Endothelial cell of umbilical vein (primary cell): ENCODE measurements at regions not wholly inside any gene's neighbourhood (a gene's known extent, or its start where the extent isn't known, plus 50 kb on each side); places are given as distances from the start of the nearest gene placed in this dataset.

Source experiments
- BruUV-seq: library from RNA; stranded (reverse); fragments of 400-500 nt; replicated peaks from 2 replicates; lab custom pipeline; 2021; lab: Mats Ljungman, UMichigan
- CTCF ChIA-PET: fragments of 300-600, 350-600 bp; sonication (Branson Sonifier 250); formaldehyde crosslinking; loops from one replicate; lab custom pipeline; 2021; ENCODE audit warnings: antibody characterized with exemption, inconsistent platforms; lab: Charles Lee
- POLR2A ChIA-PET: fragments of 300-600, 350-600 bp; sonication (Branson Sonifier 250); formaldehyde crosslinking; loops from one replicate; lab custom pipeline; 2021; ENCODE audit warnings: antibody characterized with exemption, inconsistent platforms; lab: Charles Lee
- DNase-seq: peaks from one replicate; pipeline ENCODE4 v3.0.0-alpha.2; 2011; ENCODE audit warnings: low read depth, low spot score
- FAIRE-seq: peaks from 2 replicates; lab custom pipeline; 2011; peaks lifted over from hg19 to GRCh38; lab: Jason Lieb, UNC
- H2AFZ ChIP-seq: 2 replicates; pipeline ENCODE4 v1.6.0; 2012; ENCODE audit warnings: low read depth, low read length, control low read depth, inconsistent platforms
- H3K27ac ChIP-seq: 2 replicates; pipeline ENCODE4 v1.5.1; 2011; ENCODE audit warnings: low read depth, mild to moderate bottlenecking, control low read depth, low read length, moderate library complexity; ENCODE audit not compliant: insufficient read depth
- H3K27me3 ChIP-seq, 2 experiments: 2 replicates each; pipeline versions ENCODE4 v1.6.0 to v1.6.1; 2011; ENCODE audit warnings: low read length in 2 of 2, mixed read lengths in 1 of 2; ENCODE audit not compliant: control insufficient read depth in 2 of 2, insufficient read depth in 2 of 2
- H3K36me3 ChIP-seq, 2 experiments: 2 replicates in 1 of 2; 3 replicates in 1 of 2; pipeline ENCODE4 v1.5.1; 2011; ENCODE audit warnings: low read length in 2 of 2, mild to moderate bottlenecking in 1 of 2, moderate library complexity in 1 of 2; ENCODE audit not compliant: control insufficient read depth in 2 of 2, insufficient read depth in 2 of 2; ENCODE audit errors: extremely low read depth in 1 of 2
- H3K4me1 ChIP-seq: 3 replicates; pipeline ENCODE4 v1.5.1; 2011; ENCODE audit warnings: mild to moderate bottlenecking, low read length; ENCODE audit not compliant: control insufficient read depth, insufficient read depth; ENCODE audit errors: extremely low read depth
- H3K4me2 ChIP-seq: 2 replicates; pipeline ENCODE4 v1.6.1; 2011; ENCODE audit warnings: low read length, control low read depth, mixed read lengths; ENCODE audit not compliant: insufficient read depth
- H3K4me3 ChIP-seq, 3 experiments: fragments of 200-600 bp in 1 of 3; sonication (generic), shearing (Covaris generic) in 1 of 3; replicated peaks in 1 of 3; 2 replicates each; pipeline ENCODE4 v1.5.1; 2011 to 2016; ENCODE audit warnings: control low read depth in 3 of 3, low read length in 3 of 3, mild to moderate bottlenecking in 2 of 3, inconsistent platforms in 1 of 3, low read depth in 1 of 3, moderate library complexity in 1 of 3; ENCODE audit not compliant: insufficient read depth in 1 of 3
- H3K79me2 ChIP-seq: 2 replicates; pipeline ENCODE4 v1.6.0; 2012; ENCODE audit warnings: low read length, inconsistent platforms; ENCODE audit not compliant: control insufficient read depth, insufficient read depth
- H3K9ac ChIP-seq: replicated peaks from 2 replicates; pipeline ENCODE3; 2011; ENCODE audit warnings: low read length, control low read depth; ENCODE audit not compliant: insufficient read depth; ENCODE audit errors: extremely low read depth
- H3K9me1 ChIP-seq: replicated peaks from 3 replicates; pipeline ENCODE4 v1.6.0; 2011; ENCODE audit warnings: mild to moderate bottlenecking, low read length; ENCODE audit not compliant: control insufficient read depth, insufficient read depth; ENCODE audit errors: extremely low read depth
- H3K9me3 ChIP-seq: replicated peaks from 2 replicates; pipeline ENCODE4 v1.5.1; 2012; ENCODE audit warnings: low read length, inconsistent platforms; ENCODE audit not compliant: control insufficient read depth, insufficient read depth
- H4K20me1 ChIP-seq: replicated peaks from 2 replicates; pipeline ENCODE3; 2011; ENCODE audit warnings: mild to moderate bottlenecking, low read length; ENCODE audit not compliant: control insufficient read depth, insufficient read depth; ENCODE audit errors: extremely low read depth
- EZH2 ChIP-seq: IDR thresholded peaks from 2 replicates; pipeline ENCODE4 v1.6.1; 2012; ENCODE audit warnings: borderline replicate concordance, low read depth, mild to moderate bottlenecking, moderate library complexity, low read length, inconsistent platforms; ENCODE audit not compliant: severe bottlenecking
- FOS ChIP-seq: IDR thresholded peaks from 2 replicates; pipeline ENCODE4 v1.6.1; 2011; ENCODE audit warnings: mild to moderate bottlenecking, low read length, moderate library complexity, borderline replicate concordance; ENCODE audit not compliant: insufficient read depth
- GATA2 ChIP-seq: IDR thresholded peaks from 2 replicates; pipeline ENCODE4 v1.7.0; 2011; ENCODE audit warnings: low read depth, mild to moderate bottlenecking, moderate library complexity, mixed read lengths, low read length; ENCODE audit not compliant: insufficient read length, insufficient read depth
- JUN ChIP-seq: IDR thresholded peaks from 2 replicates; pipeline ENCODE4 v1.6.1; 2011; ENCODE audit warnings: borderline replicate concordance, low read depth; ENCODE audit not compliant: insufficient read length, insufficient read depth
- MYC ChIP-seq: IDR thresholded peaks from one replicate; pipeline ENCODE4 v1.6.1; 2011; ENCODE audit warnings: mild to moderate bottlenecking, low read depth, low read length
- POLR2A ChIP-seq: IDR thresholded peaks from 2 replicates; pipeline ENCODE4 v1.6.1; 2012; ENCODE audit warnings: low read depth, mild to moderate bottlenecking, control low read depth, low read length
- POLR2AphosphoS5 ChIP-seq: IDR thresholded peaks from 2 replicates; pipeline ENCODE4 v1.6.1; 2012; ENCODE audit warnings: low read depth, mild to moderate bottlenecking, control low read depth, low read length, moderate library complexity; ENCODE audit not compliant: insufficient read depth
- dilution Hi-C: fragments of 300-500 bp; cut with MboI; formaldehyde crosslinking; loops from one replicate; pipeline ENCODE4 v1.15.0; 2019; ENCODE audit warnings: low sequenced_read_pairs; ENCODE audit not compliant: extremely low pct_ligation_motif_present
- intact Hi-C: fragments of 100-400 bp; cut with micrococcal nuclease; formaldehyde crosslinking; loops from one replicate; pipeline ENCODE4 v1.10.0; 2022
- TF ChIP-seq, protein P1 (sequence below): IDR thresholded peaks from 2 replicates; pipeline ENCODE4 v1.6.1; 2011; ENCODE audit not compliant: insufficient read depth, insufficient read length
- TF ChIP-seq, protein P2 (sequence below), 2 donors: IDR thresholded peaks; 1 replicate in 1 of 2; 2 replicates in 1 of 2; pipeline ENCODE4 v1.5.1; 2011; ENCODE audit warnings: low read length in 2 of 2, mild to moderate bottlenecking in 2 of 2, moderate library complexity in 2 of 2, control low read depth in 1 of 2, inconsistent platforms in 1 of 2, low read depth in 1 of 2; ENCODE audit not compliant: insufficient read depth in 1 of 2; ENCODE audit errors: extremely low read depth in 1 of 2

DNA sequence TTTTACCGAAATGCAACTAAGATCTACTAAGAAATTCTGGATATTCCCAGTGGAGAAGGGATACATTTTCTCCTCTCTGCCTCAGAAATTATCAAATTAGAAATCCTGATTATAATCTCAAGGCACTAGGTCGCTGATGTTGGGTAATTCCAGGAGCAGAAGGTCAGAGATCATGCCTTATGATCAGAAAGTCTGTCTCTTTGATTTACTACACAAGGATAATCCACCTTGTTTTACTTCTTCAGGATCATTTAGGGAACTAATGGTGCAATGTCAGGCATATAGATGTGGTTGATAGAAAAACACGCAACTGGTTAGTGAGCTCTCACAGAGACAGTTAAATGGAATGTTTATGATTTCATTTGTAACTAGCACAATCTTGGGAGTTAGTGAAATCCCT, 1069.7 kb downstream of the STIM2 start:
- Histone ChIP-seq H3K9ac (no peak overlapping the region), H2AFZ (no peak overlapping the region), H3K36me3 (no peaks in the 10 kb centered on the region), H3K27ac (no peak overlapping the region), H3K4me2 (no peak overlapping the region), H3K9me3 (no peaks in the 10 kb centered on the region), H3K4me1 (no peaks in the 10 kb centered on the region), H3K9me1 (no peaks in the 10 kb centered on the region), H4K20me1 (no peaks in the 10 kb centered on the region), H3K79me2 (no peaks in the 10 kb centered on the region), H3K4me3 (no peak overlapping the region), H3K27me3 (no peaks in the 10 kb centered on the region)
- CTCF ChIA-PET, result no interaction called here
- POLR2A ChIA-PET, result no interaction called here
- TF ChIP-seq, protein P1, sequence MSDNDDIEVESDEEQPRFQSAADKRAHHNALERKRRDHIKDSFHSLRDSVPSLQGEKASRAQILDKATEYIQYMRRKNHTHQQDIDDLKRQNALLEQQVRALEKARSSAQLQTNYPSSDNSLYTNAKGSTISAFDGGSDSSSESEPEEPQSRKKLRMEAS, result no peak
- TF ChIP-seq MYC (no peak), FOS (no peak), EZH2 (no peak), JUN (no peak), GATA2 (no peak), POLR2AphosphoS5 (no peak), POLR2A (no peak)
- TF ChIP-seq, protein P2, sequence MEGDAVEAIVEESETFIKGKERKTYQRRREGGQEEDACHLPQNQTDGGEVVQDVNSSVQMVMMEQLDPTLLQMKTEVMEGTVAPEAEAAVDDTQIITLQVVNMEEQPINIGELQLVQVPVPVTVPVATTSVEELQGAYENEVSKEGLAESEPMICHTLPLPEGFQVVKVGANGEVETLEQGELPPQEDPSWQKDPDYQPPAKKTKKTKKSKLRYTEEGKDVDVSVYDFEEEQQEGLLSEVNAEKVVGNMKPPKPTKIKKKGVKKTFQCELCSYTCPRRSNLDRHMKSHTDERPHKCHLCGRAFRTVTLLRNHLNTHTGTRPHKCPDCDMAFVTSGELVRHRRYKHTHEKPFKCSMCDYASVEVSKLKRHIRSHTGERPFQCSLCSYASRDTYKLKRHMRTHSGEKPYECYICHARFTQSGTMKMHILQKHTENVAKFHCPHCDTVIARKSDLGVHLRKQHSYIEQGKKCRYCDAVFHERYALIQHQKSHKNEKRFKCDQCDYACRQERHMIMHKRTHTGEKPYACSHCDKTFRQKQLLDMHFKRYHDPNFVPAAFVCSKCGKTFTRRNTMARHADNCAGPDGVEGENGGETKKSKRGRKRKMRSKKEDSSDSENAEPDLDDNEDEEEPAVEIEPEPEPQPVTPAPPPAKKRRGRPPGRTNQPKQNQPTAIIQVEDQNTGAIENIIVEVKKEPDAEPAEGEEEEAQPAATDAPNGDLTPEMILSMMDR (IDR thresholded peaks at IDR 0.05; ENCODE audit: extremely low read depth in 1 of 2, insufficient read depth in 1 of 2, low read depth in 1 of 2, low read length in 2 of 2), result no peak
- FAIRE-seq (no peak), DNase-seq (no peak)
- dilution Hi-C loops (no loop called here), intact Hi-C loops (no loop called here)
- BruUV-seq, result no TSS peak
